BE2C (cell line): ENCODE measurements at regions not wholly inside any gene's neighbourhood (a gene's known extent, or its start where the extent isn't known, plus 50 kb on each side); places are given as distances from the start of the nearest gene placed in this dataset.

Experiments
- DNase-seq: peaks from one replicate; pipeline ENCODE4 v3.0.0-alpha.2; 2020
- H3K27me3 ChIP-seq: fragments of 250-450 bp; sonication (Bioruptor Pico); 2 replicates; pipeline ENCODE4 v1.5.1; 2020; ENCODE audit warnings: mild to moderate bottlenecking
- H3K36me3 ChIP-seq: fragments of 250-450 bp; sonication (Bioruptor Pico); 2 replicates; pipeline ENCODE4 v1.5.1; 2020; ENCODE audit warnings: mild to moderate bottlenecking
- H3K4me1 ChIP-seq: fragments of 250-450 bp; sonication (Bioruptor Pico); 2 replicates; pipeline ENCODE4 v1.5.1; 2020
- H3K4me3 ChIP-seq: 2 replicates; pipeline ENCODE4 v1.5.1; 2011; ENCODE audit warnings: low read depth, low read length
- H3K9me3 ChIP-seq: fragments of 250-450 bp; sonication (Bioruptor Pico); 2 replicates; pipeline ENCODE4 v1.5.1; 2020
- CTCF ChIP-seq: IDR thresholded peaks from 2 replicates; pipeline ENCODE4 v1.5.1; 2012; ENCODE audit warnings: mild to moderate bottlenecking, low read depth, low read length

DNA sequence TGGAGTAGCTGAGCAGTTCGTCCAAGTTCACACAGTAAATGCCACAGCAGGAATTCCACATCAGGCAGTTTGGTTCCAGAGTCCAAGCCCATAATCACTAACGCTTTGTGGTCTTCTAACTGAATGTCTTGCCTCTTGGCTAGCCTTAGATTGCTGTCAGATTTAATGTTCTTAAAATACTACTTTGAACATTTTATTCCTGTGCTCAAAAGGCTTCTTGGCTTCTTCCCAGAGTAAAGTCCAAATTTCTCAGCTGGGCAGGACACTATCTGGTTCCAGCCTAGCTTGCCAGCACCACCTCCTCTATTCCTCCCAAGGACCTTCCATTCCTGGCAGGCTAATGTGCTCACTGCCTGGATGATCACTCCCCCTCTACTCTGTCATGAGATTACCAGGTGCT, 256.9 kb downstream of the SQOR start:
- Histone ChIP-seq H3K9me3 (no peaks in the 10 kb centered on the region), H3K27me3 (no peaks in the 10 kb centered on the region), H3K4me1 (no peaks in the 10 kb centered on the region), H3K36me3 (no peaks in the 10 kb centered on the region), H3K4me3 (no peak overlapping the region)
- DNase-seq, result no peak
- no peak for TF ChIP-seq CTCF

DNA sequence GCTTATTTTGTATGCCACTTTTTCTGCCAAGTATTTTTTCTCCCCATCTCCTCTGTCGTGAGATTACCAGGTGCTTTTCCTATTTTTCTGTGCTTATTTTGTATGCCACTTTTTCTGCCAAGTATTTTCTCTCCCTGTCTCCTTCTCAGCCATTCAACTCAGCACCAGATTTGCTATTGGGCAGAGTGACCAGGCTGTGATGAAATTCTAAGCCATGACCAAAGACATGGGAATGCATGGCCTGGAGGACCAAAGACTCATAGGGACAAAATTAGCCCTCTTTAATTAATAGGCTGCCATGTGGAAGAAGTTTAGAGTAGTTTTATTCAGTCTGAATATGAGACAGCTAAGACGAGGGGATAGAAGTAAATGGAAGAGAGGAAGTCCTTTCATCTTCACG, 257.4 kb downstream of the SQOR start:
- Histone ChIP-seq H3K4me3 (no peak overlapping the region), H3K4me1 (no peaks in the 10 kb centered on the region), H3K27me3 (no peaks in the 10 kb centered on the region), H3K36me3 (no peaks in the 10 kb centered on the region), H3K9me3 (no peaks in the 10 kb centered on the region)
- no peak for DNase-seq
- TF ChIP-seq CTCF, result no peak

DNA sequence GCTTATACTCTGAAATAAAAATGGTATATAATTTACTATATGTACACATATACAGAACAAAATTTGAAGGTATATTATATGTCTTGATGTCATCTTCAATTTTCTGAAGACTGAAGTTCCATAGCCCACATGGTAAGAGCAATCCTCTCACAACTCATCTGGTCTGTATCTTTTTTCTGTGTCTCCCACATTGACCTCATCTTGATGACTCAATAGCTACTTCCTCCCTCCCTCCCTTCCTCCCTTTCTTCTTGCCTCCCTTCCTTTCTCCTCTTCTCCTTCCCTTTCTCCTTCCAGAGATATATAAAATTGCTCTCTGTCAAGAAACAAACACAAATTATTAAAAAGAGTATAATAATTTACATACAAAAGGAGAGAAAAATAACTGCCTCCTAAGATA, 268.5 kb downstream of the SQOR start:
- H3K27me3 ChIP-seq, result no peaks in the 10 kb centered on the region; the same call in 1 of the 2 replicates
- DNase-seq, result no peak
- no peak for TF ChIP-seq CTCF
- no peaks in the 10 kb centered on the region for H3K9me3 ChIP-seq
- no peaks in the 10 kb centered on the region for H3K4me1 ChIP-seq
- no peaks in the 10 kb centered on the region for H3K36me3 ChIP-seq
- H3K4me3 ChIP-seq, result no peak overlapping the region

GRCh38 chr15:45904019-45904418, 269.2 kb downstream of the SQOR start:
- H3K36me3 ChIP-seq, result no peaks in the 10 kb centered on the region
- H3K4me3 ChIP-seq, result no peak overlapping the region
- TF ChIP-seq CTCF, result no peak
- no peaks in the 10 kb centered on the region; the same call in 1 of the 2 replicates for H3K27me3 ChIP-seq
- H3K9me3 ChIP-seq, result no peaks in the 10 kb centered on the region
- DNase-seq, result no peak
- no peaks in the 10 kb centered on the region for H3K4me1 ChIP-seq

DNA sequence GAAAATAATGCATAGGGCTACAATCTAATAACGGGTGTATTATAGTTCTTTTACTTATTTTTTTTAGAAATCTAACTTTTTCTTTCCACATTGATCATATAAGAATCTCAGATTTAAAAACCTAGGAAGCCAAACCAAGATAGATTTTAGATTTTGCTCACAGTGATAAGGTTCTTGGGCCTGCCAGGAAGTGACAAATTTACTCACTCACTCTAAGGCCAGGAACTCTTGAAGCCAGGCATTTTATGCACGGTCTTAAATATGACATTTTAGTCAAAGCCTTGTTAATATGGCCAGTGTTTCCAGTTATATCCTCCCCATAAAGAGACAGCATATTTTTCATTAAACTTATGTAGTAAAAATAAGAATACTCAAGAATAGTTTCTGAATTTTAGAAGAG, 271.4 kb downstream of the SQOR start:
- no peak for DNase-seq
- Histone ChIP-seq H3K36me3 (no peaks in the 10 kb centered on the region), H3K9me3 (no peaks in the 10 kb centered on the region), H3K4me1 (no peaks in the 10 kb centered on the region), H3K27me3 (no peaks in the 10 kb centered on the region), H3K4me3 (no peak overlapping the region)
- TF ChIP-seq CTCF, result no peak

DNA sequence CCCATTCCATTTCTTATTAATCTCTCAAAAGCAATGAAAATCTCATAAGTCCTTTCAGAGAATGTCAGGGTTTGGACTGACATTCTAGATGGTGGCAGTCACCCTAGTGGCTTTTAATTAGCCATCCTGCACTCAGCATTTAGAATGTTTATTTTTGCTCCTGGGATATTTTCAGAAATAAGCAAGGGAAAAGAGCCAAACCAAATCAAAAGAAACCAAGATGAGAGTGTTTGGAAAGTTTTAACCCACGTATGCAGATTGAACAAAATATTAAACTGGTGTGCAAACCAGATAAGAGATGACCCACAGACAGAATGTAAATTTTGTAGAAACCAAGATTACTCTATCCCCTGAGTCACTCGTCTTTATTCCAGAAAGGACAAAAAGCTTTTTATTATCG, 275.8 kb downstream of the SQOR start:
- no peak for DNase-seq
- Histone ChIP-seq H3K4me1 (no peaks in the 10 kb centered on the region), H3K9me3 (no peaks in the 10 kb centered on the region), H3K36me3 (no peaks in the 10 kb centered on the region), H3K27me3 (peaks cover 2% of the 10 kb centered on the region; the same call in 1 of the 2 replicates), H3K4me3 (no peak overlapping the region)
- no peak for TF ChIP-seq CTCF
